GM18508 (cell line): ENCODE measurements at regions not wholly inside any gene's neighbourhood (a gene's known extent, or its start where the extent isn't known, plus 50 kb on each side); places are given as distances from the start of the nearest gene placed in this dataset.

ENCODE experiments used
- ATAC-seq: cut with Tn5 transposase; IDR thresholded peaks from one replicate; pipeline ENCODE4 v1.9.1; 2021; ENCODE audit warnings: moderate number of reproducible peaks; ENCODE audit not compliant: insufficient read depth, unreplicated experiment

GRCh38 chr2:129763966-129764365, 215.5 kb upstream of the RAB6C start:
- no peak for ATAC-seq

DNA sequence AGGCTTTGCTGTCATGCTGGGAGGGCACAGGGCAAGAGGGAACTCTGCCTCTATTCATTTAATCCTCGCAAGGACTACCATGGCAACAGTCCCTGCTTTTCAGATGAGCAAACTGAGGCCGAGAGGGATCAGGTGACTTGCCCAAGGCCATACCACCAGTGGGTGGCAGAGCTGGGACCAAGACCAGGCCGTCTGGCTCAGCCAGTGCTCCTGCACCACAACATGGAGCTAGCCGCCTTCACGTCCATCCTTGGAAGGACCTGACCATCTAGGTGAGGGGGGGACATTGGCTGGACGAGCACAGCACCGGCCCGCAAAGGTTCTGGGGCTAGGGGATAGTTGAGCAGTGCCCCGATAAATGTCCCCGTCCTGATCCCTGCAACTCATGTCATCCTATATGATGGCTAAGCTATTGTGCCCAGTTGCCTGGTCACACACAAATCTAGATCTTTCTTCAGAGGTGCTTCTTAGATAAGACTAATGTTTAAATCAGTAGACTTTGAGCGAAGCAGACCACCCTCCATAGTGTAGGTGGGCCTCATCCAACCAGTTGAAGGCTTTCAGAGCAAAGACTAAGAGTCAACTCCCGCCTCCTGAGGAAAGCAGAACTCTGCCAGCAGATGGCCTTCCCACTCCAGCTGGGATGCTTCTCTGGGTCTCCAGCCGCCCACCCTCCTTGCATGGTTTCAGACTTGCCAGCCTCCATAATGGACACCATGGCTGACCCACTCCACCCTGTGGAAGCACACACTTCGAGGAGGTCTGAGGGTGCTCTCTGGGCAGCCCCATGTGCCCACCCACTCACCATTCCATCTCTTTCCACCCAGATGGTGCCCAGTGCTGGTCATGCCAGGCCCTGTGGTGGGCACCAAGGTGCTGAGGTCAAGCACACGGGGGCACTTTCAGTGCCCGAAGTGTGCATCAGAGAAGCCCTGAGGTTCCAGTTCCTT, 214.8 kb upstream of the RAB6C start:
- ATAC-seq, result no peak

DNA sequence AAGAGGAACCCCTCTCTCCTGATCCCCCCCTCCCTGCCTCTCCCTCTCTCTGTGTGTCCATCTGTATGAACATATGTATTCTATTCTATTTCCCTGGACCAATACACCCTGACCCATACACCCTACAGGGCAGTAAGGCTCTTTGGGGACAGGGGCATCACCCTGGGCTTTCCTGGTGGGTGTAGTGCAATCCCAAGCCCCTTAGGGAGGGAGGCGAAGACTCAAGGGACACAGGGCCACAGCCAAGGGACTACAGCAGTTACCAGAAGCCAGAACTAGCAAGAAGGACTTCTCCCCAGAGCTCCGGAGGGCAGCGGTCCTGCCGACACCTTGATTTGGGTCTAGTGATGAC, 214.2 kb upstream of the RAB6C start:
- ATAC-seq, result no peak

DNA sequence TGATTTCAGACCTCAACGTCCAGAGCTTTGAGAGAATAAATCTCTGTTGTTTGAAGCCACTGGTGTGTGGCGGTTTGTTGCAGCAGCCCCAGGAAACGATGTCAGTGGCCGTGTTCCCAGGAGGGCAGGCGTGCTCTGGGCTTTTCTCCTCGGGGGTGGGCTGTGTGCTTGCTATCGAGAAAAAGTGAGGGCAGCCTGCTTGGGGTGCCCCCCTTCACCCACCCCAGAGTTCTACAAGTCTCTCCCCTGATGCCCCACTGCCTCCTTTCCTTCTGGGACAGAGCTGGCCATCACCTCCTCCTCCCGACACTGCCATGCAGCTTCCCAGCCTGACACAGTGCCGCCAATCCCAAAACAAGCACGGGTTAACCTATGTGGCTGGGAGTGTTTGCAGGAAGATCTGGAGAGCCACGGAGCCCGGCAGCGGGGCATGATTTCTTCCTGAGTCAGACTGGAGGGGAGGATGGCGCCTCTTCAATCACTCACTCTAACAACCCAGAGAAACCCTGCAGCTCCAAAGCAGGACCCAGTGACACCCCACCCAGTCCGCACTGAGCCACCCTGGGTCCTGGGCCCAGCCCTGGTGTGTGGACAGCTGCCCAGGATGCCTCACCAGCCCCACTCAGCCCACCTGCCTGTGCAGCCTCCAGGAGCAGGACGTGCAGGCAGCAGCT, 213.7 kb upstream of the RAB6C start:
- ATAC-seq, result no peak

- ATAC-seq, result no peak
Measured at GRCh38 chr2:129766374-129766993, 213.0 kb upstream of the RAB6C start.

DNA sequence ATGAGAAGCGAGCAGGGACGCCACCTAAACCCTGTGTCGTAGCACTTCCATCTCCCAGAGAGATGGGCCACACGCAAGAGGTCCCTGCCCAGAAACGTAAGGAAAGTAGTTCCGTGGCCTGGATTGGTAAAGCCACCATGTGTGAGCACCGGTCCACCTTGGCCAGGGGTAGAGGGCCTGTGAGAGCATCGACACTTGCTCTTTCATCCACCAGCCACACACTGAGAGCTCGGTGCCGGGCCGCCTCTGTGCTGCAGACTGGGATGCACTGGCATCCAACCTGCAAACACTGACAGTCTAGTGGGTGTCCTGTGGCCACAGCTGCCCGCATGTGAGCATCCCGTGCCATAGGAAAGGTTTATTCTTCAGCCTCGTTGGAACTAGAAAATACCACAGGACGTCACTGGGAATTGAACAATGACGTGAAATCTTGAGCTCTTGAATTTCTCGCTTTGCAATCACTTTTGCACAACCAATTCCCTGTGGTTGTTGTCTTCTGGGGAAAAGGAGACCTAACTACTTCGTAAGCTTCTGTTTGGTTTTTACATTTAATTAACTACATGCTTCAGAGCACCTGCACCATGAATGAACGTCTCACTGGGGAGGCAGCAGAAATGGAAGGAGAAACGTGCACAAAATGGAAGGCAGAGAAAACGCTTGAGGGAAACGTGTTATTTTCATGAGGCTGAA, 212.0 kb upstream of the RAB6C start:
- no peak for ATAC-seq

DNA sequence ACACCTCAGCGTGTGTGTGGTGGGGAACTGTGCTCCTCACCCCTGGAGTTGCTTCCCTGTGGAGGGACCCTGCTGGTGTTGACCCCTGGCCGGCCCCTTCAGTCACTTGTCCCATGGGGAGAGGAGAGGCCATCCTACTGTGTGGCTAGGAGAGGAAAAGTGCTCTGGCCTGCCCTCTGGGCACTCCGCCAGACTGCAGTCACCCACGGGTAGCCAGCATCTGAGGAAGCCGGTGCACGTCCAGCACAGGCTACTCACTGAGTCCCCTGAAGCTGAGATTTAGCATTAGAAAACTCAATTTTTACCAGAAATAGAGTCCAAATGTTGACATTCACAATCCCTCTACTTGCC, 211.5 kb upstream of the RAB6C start:
- no peak for ATAC-seq

GRCh38 chr2:129768485-129769184, 210.8 kb upstream of the RAB6C start:
- no peak for ATAC-seq

- ATAC-seq, result no peak
Measured at GRCh38 chr2:129769185-129769991, 210.1 kb upstream of the RAB6C start.

DNA sequence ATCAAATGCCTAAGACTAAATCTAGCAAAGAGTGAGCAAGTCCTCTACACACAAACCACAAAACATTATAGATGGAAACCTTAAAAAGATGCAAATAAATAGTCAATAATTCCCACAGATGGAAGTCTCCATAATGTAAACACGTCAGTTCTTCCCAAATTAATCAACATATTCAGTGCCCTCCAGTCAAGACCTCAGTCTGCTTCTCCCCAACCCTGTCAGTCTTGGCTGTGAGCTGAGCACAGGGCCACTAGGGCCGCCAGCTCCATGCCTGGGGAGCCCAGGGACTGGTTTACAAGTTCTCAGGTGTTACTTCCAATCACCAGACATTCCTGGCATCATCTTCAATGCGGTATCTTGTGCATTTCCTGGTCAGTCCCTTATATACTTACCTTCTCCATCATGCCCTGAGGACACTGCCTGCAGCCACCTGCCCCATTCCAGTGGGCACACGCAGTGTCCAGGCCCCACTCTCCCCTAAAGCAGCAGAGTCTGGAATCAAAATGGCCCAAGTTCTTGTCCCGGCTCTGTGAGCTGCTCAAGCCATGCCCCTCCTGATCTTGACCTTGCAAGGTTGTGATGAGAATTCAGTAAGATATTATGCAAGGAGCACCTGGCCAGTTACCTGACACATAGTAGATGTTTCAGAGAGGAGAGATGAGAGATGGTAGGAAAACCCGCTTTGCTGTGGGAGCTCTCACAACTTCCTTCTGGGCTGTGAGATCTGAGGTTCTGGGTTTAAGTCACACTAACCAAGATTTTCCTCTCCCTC, 207.9 kb upstream of the RAB6C start:
- no peak for ATAC-seq

DNA sequence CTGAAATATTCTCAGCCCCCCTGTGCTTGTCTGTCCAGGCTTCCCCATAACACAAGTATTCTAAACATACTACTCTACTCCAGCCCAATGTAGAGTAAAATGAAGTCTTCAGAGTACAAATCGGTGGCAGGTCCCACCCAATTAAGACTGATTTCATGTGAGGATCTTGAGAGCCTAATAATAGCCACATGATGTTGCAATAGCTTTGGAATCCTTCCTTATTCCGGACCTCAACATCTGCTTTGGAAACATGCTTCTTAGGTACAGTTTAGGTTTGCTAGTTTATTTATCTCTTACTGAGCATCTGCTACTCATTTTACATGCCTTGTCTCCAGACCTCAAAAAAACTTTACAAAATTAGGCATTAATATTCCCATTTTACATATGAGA, 207.3 kb upstream of the RAB6C start:
- ATAC-seq, result no peak

GRCh38 chr2:129775952-129776653, 203.4 kb upstream of the RAB6C start:
- no peak for ATAC-seq

DNA sequence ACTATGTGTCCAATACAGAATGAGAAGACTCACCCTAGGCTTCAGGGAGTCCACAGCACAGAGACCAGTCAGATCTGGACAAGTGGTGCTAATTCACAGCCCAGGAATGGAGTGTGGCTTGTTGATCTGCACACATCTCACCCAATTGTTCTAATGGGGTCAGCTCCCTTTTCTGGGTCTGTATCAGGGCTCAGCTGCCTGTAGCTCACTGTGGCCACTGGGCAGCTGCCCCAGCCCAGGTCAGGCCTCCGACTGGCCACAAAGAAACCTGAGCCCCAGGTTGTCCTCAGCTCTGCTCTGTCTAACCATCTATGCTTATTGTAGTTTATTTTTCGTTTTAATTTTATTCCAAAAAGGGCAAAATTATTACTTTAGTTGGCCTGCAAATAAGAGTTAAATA, 202.3 kb upstream of the RAB6C start:
- ATAC-seq, result no peak

- ATAC-seq, result no peak
Measured at GRCh38 chr2:129777762-129778583, 201.5 kb upstream of the RAB6C start.

DNA sequence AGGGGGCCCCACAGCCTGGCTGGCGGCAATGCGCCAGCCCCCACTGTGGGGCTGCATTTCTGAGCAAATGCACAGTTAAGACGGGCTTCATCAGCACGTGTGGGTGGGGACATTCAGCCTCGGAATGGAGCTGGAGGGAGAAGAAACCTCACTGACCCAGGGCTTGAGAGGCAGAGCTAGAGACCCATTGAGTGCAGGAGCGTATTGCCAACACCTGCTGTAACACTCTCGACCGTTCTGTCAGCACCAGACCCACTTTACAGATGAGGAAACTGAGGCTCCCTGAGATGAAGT, 200.9 kb upstream of the RAB6C start:
- no peak for ATAC-seq

DNA sequence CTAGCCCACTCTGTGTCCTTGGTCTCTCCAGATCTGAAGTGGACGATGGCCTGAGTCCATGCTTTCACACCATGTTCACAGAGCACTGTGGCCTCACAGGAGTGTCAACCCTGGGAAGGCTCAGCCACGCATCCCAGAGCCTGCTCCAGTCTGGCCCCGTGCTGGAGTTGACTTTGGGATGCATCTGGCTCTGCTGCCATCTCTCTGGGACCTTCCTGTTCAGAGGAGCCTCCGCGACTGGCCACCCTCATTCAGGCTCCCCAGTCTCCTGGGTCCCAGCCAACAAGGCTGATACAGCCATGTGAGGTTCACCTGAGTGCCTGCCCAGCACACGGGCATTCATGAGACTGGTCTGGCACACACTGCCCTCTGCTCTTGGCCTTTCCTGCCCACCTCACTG, 199.7 kb upstream of the RAB6C start:
- ATAC-seq, result no peak
